NCI-H1092 treated with DMSO at 0.1 percent for 48 hours (cell line): ENCODE measurements at regions not wholly inside any gene's neighbourhood (a gene's known extent, or its start where the extent isn't known, plus 50 kb on each side); places are given as distances from the start of the nearest gene placed in this dataset.

Experiments
- DNase-seq: peaks from one replicate; lab custom pipeline; 2025; lab: John Stamatoyannopoulos, UW

DNA sequence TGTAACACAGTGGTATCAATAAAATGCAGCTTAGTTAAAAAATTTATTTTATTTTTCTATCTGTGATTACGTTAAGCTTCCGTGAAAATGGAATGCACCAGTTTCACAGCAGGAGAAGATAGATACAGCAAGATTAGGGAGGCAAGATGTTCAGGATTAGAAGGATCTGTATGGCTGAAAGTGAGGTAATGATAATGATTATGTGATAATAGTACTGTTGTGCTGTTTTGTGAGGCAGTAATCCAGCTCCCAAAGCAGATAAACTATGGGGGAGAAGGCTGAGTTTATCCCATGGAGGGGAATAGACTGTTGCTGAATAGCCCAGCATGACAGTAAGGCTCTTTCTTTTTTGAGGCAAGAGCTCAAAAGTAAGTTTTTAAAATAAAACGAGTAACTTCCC is 216.1 kb upstream of the PRPS1L1 start:
- DNase-seq, result no peak

DNA sequence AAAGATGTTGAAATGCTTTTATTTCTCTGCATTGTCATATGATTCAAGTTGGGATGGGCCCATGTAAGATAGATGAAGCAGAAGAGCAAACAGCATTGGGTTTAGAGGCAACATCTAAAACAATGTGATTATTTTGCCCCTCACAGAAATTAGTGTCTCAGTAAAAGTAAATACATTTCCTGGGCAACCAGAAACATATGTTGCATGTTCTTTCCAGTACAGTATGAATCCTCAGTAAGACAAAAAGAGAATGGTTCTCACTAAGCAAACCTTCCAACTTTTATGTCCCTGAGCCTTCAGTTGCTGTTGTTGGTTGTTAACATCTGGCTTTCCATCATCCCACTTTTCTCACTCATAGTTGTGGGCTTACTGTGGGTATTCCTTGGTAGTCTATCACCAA is 222.5 kb upstream of the PRPS1L1 start:
- DNase-seq, result no peak

DNA sequence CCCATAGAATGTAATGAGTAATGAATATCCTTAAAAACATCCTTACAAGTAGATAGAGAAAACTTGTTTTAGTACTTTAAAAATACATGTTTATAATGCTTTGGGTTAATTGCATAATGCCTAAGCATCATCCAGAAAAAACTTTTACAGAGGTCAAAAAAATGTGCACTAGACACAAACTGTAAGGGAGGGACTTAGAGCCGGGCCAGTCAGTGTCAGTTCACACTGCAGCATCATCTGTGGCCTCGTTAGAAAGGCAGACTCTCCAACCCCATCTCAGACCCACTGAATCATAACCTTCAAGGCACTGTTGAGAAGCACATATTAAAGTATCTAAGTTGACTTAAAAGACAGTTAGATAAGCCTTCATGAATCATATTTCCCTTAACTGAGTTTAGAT is 230.1 kb upstream of the PRPS1L1 start:
- DNase-seq, result no peak

DNA sequence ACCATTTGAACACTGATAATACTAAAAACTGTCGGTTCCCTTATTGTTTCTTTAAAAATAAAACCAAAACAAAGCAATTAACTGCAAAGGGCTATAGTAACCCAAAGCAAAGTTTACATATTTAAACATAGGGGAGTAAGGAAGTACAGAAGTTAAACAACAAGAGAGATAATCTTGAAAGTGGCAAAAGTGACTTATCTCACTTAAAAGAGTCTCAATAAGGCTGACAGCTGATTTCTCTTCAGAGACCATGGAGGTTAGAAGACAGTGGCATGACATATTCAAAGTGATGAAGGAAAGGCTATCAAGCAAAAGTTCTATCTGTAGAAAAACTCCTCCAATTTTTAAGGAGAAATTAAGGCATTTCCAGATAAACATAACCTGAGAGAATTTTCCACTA is 233.5 kb upstream of the HDAC9 start:
- no peak for DNase-seq

DNA sequence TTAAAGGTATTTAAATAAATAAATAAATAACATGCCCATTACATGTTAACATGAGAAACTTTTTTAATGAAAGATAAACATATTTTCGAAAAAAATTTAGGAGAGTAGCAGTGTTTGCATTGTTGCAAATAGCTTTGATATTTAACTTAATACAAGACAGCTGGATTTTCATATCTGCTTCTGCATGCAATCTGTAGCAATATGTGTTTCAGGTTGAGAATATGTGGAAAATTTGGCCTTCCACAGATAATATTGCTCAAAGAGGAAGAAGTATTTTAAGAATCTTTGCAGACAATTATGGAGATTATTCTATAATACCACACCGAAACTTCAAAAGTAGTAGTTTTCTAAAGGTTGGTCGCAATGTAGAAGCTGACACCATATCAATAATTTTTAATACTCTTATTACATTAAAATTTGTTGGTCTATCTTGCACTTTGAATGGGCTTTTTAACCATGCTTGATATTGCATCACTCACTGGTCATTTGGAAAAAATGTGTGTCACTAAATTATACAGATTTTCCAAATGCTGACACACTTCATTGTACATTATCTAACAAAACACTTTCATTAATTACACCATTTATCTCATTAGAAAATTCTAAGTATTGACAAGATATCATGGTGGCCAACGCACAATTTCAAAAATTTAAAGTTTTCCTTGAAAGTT is 229.8 kb upstream of the HDAC9 start:
- DNase-seq, result no peak

DNA sequence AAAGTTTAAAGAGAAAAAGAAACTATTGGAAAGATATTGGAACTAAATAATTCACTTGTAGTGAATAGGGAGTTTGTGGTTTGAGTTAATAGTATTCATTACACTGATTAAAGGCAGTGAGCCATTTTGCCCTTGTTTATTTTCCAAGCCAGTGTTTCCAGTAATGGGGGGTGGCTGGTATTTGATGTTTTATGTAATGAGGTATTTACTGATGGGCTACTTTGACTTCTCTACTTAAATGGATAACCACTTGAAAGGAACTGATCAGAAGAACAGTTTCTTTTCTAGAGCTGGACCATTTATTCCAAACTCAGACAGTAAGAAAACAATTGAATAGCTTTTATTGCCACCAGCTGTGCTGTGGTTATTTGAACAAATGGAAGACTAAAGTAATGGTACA is 227.0 kb upstream of the HDAC9 start:
- peak; percentile 5 for DNase-seq

DNA sequence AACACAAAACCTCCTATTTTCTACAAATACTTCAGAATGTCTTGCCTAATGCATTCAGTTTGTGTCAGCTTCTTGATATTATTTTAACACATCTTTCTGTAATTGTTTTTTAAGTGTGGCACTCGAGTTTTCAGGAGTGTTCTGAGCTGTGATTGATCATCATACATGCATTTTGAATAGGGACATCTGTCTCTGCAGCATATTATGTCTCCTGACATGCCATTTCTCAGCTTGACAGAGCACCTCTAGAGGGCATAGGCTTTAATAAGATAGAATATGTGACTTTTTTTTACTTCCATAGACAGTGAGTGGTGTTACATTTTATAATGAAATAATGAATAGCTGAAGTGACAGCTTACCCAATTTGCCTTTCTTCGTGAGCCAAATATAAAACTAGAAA is 219.2 kb upstream of the HDAC9 start:
- no peak for DNase-seq

DNA sequence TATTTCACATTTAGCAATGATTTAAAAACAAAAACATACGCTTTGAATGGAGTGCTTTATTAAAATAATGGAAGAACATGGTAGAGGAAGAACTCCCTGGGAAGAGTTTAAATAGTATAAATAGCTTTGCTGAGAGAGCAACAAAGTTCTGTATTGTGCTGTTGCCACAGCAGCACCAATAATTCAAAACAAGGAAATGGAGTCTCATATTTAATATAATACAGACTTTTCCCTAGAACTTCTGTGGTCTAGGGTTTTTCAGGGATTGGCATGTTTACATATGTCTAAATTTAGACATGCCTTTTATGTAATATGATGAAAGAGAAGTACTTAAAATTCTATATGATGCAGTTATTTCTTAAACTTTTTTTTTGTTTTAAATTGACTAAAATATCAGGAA is 217.2 kb upstream of the HDAC9 start:
- DNase-seq, result no peak

DNA sequence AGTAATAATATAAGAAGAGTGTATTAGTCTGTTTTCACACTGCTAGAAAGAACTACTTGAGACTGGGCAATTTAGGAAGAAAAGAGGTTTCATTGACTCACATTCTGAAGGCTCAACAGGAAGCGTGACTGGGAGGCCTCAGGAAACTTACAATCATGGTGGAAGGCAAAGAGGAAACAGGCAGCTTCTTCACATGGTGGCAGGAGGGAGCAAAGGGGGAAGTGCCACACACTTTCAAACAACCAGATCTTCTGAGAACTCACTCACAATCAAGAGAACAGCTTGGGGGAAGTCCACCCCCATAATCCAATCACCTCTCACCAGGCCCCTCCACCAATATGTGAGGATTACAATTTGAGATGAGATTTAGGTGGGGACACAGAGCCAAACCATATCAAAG is 212.5 kb upstream of the HDAC9 start:
- no peak for DNase-seq

DNA sequence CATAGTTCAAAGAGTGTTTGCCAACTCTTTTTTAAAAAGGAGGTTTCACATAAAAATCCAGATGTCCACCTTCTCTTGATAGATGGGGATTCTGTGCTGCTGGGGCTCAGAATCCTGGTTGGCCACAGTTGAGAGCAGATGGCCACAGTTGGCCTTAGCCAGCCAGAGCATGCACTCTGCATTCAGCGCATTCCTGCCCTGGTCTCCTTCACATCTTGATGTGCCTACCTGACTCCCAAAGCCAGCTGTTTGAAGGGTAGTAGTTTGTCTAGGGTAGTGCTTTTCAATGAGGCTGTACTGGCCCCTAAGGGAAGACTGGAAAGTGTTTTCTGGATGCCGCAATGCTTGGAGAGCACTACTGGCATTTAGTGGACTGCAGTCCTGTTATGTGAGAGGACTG is 208.1 kb upstream of the HDAC9 start:
- DNase-seq, result no peak

DNA sequence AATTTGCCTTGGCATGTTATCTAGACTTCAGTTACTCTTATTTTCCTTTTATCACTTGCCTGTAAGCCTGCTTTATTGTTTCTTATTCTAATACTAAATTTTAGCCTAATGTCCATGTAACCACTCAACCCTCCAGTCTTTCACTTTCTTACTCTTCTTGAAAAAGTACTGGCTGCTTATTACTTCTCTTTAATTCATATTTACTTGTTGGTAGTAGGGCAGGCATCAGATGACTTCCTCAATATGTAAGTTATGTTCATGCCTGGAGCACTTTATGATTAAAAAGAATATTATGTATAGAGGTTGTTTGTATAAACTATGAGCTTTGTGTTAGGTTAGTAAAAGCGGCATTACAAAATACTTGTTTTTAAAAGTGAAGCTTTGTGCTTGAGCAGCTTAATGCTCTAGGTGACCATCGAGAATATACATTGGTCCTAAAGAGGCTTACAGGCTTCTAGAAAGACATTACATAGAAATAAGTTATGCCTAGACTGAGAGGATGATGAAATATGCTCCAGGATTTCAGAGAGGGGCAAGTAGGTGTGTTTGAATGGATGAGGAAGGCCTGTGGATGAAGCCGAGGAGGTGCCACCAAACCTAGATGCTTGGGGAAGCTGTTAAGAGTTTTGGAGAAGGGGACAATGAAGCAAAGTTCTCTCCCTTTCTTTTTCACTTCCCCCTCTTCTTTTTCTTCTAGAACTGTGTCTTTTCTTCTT is 207.1 kb upstream of the HDAC9 start:
- no peak for DNase-seq

DNA sequence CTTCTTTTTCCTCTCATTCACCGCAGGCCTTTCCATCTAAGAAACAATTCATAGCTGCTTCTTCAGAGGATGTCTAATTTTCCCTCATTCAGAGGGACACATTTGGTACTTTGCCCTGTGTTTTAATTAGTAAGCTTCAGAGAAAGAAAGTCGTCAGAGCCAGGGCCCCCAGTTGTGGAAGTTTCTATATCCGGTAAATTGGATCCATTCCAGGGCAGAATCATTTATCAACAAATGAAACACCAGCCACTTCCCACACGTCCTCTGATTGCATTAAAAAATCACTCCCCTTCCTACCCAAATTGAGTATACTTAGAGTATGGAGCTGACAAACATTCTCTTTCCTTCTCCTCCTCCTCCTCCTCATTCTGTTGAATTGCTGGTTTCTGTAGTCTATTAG is 205.8 kb upstream of the HDAC9 start:
- no peak for DNase-seq

DNA sequence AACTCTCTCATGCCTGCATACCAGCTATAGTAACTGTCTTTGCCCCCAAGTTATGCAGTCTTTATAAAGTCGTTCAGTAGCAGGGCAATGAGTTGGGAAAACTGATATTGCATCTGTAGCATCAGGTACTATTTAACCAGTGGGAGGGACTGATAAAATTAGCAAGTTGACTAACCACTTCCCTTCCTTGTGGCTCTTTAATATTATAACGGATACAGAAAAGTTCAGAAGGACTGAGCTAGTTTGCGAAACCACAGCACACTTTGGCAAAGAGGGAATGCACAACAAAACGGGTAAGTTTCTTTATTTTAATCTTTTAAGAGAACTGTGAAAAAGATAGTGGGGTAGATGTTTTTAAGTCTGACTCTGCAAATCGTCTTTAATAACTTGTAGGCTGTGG is 205.3 kb upstream of the HDAC9 start:
- no peak for DNase-seq

DNA sequence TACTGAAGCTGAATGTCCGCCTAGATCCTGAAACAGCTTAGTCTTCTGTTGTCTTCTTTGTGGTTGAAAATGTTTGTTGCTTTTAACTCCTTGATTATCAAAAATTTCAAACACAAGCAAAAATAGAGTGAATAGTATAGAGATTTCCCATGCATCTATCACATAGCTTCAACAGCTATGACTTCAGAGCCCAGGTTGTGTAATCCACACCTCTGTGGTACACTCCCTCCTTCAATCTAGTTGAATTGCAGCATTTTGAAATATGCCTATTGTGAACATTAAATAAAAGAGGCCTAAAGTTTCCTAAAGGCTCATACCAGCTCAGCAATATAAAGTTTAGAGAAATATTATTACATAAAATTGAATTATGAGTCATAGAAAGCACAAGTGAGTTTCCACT is 204.7 kb upstream of the HDAC9 start:
- DNase-seq, result no peak

DNA sequence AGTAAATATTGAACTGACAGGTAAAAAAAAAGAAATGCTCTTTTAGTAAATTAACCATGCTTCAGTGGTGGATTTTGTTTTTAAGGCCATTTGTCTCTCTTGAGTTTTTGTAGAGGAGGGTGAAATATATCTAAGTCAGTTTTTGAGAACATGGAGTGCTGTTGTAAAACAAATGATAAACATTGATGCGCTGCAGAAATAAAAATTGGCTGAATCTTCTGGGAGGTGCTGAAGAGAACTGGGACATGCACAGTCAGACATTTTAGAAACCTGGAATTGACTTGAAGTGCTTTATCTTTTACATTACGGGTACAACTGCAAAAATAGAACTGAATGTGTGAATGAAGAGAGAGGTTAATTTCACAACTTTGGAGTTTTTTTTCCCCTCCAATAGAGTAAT is 203.0 kb upstream of the HDAC9 start:
- DNase-seq, result no peak

DNA sequence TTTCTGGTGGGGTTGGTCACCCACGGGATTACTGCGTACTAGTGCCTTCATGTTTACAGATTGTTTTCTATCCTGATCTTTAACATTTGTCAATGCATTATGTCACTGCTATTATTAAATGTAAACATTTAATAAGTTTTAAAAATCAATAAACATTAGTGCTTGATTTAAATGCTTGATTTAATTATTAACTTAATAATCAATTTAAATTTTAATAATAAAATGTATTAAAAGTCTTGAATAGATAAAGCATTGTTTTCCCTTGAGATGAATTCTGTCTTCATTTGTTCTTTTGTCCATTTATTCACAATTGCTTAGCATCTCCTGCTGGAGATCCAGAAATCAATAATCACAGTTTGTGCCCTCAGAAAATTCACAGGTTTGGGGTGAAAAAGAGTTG is 201.8 kb upstream of the HDAC9 start:
- DNase-seq, result no peak

DNA sequence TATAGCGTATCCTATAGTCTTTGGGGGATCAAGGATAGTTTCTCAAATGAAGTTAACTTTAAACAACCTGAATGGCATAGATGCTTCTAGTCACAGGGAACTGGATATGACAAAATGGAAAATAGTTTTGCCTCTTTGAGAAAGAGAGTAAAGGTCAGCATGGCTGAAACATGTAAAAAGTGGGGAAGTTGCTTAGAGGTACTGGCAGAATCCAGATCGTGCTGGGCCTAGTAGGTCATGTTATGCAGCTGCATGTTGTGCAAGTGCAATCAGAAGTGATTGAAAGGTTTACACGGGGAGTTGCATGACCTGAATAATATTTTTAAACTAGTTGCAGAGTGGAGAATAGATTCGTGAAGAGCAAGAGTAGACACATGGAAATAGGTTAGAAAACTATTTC is 201.1 kb upstream of the HDAC9 start:
- DNase-seq, result no peak

DNA sequence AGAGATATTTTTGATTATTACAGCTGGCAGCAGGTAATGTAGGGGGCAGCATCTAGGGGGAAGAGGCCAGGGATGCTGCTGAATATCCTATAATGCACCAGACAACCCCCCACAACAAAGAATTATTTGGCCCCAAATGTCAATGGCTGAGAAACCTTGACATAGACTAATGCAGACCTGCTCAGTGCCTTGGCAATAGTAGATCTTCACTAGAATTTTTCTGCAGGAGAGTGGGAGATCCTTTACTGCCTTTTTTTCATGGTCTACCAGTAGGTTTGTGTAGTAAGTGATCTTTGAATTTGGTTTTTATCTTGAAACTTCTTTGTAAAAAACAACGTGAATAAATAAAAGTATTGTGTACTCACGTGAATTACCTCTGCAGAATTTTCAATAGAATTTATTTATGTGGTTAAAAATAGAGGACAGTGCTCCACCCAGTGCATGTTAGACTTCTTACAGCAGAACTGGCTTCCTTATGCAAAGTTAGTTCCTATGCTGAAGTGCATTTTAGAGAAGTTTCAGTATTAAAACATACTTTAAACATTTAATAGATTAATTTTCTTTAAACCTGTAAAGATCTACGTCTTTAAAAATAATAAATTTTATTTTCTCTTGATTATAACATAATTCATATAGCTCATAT is 199.6 kb upstream of the HDAC9 start:
- DNase-seq, result no peak

DNA sequence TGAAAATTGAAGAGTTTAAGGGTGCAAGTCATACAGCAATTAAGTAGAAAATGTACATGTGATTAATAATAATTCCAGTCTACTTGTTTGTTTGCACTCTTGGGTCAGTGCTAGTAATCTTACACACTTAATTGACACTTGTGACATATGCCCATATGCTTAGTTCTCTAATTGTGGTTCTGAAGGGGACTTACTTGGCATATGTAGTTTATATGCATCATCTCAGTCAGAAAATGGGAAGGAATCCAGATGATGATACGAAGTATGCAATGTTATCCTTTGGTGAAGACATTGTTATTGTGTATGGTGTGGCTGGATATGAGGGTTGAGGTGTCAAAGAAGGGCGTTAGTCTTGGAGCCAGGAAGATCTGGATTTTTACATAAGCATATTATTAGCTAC is 193.5 kb upstream of the HDAC9 start:
- DNase-seq, result no peak

DNA sequence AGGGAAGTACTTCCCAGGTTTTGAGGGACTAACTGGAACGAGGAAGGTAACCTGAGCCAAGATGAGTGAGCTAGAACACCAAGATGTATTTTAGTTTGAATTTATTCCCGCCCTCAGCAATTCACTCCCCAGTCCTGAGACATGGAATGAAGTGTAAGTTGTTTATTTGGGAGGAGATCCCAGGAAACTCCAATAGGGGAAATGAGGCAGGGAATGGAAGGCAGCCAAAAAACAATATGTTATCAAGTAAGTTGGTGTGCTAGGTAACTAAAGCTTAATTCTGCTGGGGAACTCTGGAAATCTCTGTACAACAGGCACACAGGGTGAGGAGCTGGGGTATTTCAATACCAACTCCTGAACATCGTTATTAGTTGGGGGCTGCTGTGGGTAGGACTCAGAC is 189.7 kb upstream of the HDAC9 start:
- DNase-seq, result no peak

DNA sequence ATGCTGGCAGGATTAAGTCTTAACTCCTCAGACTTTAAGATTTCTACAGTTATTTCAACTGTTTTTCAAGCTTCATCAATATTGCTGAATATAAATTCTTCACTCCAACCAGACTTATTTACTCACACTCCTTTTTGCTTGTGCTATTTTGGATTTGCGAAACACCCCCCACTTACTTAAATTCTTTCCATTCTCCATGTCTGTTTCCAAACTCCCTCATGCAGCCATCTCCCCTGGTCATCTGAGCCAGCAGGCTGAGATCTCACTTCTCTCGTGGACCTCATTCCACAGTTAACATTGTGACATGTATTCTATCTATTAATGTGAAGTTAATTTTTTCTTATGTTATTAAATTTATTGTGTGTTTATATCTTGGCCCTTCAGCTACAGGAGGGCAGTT is 188.9 kb upstream of the HDAC9 start:
- no peak for DNase-seq

DNA sequence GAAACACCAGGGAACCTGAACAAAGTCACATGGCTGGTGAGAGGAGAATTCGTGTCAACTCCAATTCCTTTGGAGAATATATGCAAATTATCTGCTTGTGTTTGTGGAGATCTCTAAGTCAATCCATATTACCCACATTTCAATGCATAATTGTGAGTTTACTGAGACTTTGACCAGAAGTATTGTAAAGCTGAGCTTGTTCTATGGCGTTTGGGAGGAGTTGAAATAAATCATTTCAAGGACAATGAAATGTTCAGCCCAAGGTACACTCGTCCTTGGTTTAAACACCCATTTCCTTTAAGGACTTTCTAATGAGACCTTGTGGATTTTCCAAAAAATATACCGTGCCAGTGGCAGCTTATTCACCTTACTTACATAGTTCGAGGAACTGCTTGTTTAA is 186.6 kb upstream of the HDAC9 start:
- DNase-seq, result no peak

DNA sequence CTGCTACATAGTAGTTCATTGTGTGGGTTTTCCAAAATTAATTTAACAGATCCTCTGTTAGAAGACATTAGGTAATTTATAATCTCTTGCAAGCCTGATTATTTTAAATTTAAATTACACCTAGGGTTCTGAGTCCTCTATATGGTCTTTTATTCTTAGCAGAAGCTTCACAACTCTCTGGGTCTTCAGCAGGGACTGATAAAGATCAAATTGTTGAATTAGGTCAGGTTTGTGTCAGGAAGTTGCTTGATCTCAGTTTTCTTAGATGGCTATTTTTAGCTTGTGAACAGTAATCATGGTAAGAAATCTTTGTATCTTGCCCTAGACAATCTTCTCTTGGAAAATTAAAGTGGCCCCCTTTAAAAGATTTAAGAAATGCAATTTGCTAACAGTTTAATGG is 183.1 kb upstream of the HDAC9 start:
- no peak for DNase-seq

DNA sequence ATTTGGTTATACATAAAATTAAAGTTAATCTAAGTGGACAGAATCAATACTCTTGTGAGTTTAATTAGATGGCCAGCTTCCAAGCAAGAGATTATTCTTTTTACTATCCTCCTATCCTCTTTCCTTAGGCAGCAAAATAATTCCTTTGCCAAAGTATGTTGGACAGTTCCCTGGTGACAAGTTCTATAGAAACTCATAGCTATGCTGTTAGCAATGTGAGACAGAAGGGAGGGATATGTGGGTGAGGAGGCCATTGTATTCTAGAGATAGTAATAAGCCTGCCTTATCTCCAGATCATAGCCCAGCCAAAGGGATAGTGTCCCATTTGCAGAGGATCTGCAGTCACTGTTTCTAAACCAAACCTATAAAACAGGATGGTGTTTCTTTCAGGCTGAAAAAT is 181.6 kb upstream of the HDAC9 start:
- DNase-seq, result no peak
